ENCODE measurements at regions not wholly inside any gene's neighbourhood (a gene's known extent, or its start where the extent isn't known, plus 50 kb on each side); places are given as distances from the start of the nearest gene placed in this dataset.
"Not testable (repeated sequence)": the region's sequence is repeated elsewhere in the genome, so short reads cannot be mapped to it uniquely, and the experiment has no call there.

GRCh38 chr4:30869387-30869786 lies 149.2 kb downstream of the PCDH7 start:
- H3K23ac ChIP-seq (ENCODE audit: insufficient read length); H2BK120ac ChIP-seq (replicated peaks; ENCODE audit: low read depth, low read length); H2AK5ac ChIP-seq (ENCODE audit: low read depth, low read length); H3K27me3 ChIP-seq (replicated peaks in 1 of 4; ENCODE audit: control insufficient read depth in 3 of 4, extremely low read depth in 1 of 4, insufficient read depth in 3 of 4, low read length in 3 of 4); DNase-seq (ENCODE audit: low read depth in 1 of 2, low spot score in 2 of 2); H3K4me1 ChIP-seq (replicated peaks in 1 of 4; ENCODE audit: control insufficient read depth in 3 of 4, insufficient read depth in 4 of 4, low read length in 3 of 4); H3K56ac ChIP-seq (replicated peaks; ENCODE audit: insufficient read length, low read depth, low read length); H2BK12ac ChIP-seq (ENCODE audit: low read depth, low read length); H3K27ac ChIP-seq (ENCODE audit: low read depth, low read length); H3K18ac ChIP-seq (ENCODE audit: extremely low read depth, low read length); H3K9me3 ChIP-seq (ENCODE audit: insufficient read depth in 2 of 2, low read depth in 1 of 2, low read length in 1 of 2); H3K9ac ChIP-seq (replicated peaks in 1 of 4; ENCODE audit: extremely low read depth in 1 of 4, low read depth in 3 of 4, low read length in 3 of 4); FAIRE-seq; H3K79me2 ChIP-seq (ENCODE audit: control insufficient read depth in 1 of 2, insufficient read depth in 2 of 2, low read length in 2 of 2); CTCF ChIA-PET (ENCODE audit: partially characterized antibody); H4K8ac ChIP-seq (ENCODE audit: extremely low read depth, insufficient read depth, low read length); H3K23me2 ChIP-seq (ENCODE audit: low read depth, low read length); H3K36me3 ChIP-seq (ENCODE audit: control insufficient read depth in 2 of 4, insufficient read depth in 4 of 4, low read length in 3 of 4); H4K5ac ChIP-seq (ENCODE audit: insufficient read length, low read depth, low read length); H3K4me2 ChIP-seq (ENCODE audit: insufficient read depth in 1 of 2, low read depth in 2 of 2, low read length in 2 of 2); H4K91ac ChIP-seq (replicated peaks; ENCODE audit: insufficient read length, low read length); H2BK15ac ChIP-seq (ENCODE audit: low read length); H2AFZ ChIP-seq (ENCODE audit: low read length); H4K20me1 ChIP-seq (replicated peaks in 1 of 2; ENCODE audit: control insufficient read depth in 1 of 2, insufficient read depth in 2 of 2, low read length in 2 of 2); H3K79me1 ChIP-seq (ENCODE audit: low read depth, low read length); H2BK5ac ChIP-seq (ENCODE audit: low read depth, low read length); H3K14ac ChIP-seq (ENCODE audit: insufficient read length); POLR2A ChIA-PET (ENCODE audit: partially characterized antibody); H3K4me3 ChIP-seq (ENCODE audit: extremely low read depth in 1 of 4, insufficient read depth in 2 of 4, low read depth in 3 of 4, low read length in 4 of 4); H3K4ac ChIP-seq (replicated peaks; ENCODE audit: insufficient read length, low read depth, low read length); H2BK20ac ChIP-seq (ENCODE audit: low read length): not testable (repeated sequence)
- WGBS, 2 experiments (ENCODE audit: extremely low coverage in 1 of 2, insufficient coverage in 1 of 2, insufficient read length in 1 of 2, insufficient replicate concordance in 2 of 2, low coverage in 1 of 2, low lambda C conversion rate in 2 of 2, missing lambda C conversion rate in 1 of 2): 92% methylated on average over 1 of the region's 1 CpG; no CpG with 5 or more reads in 1 of the 2 experiments
